Esophagus (tissue), 2 donors: ENCODE measurements at regions not wholly inside any gene's neighbourhood (a gene's known extent, or its start where the extent isn't known, plus 50 kb on each side); places are given as distances from the start of the nearest gene placed in this dataset.

Experiments
- H3K27ac ChIP-seq, 2 donors: one replicate each; pipeline ENCODE4 v1.5.1; 2013; ENCODE audit warnings: low read depth in 2 of 2, mild to moderate bottlenecking in 2 of 2, inconsistent platforms in 1 of 2, low read length in 1 of 2, moderate library complexity in 1 of 2
- H3K27me3 ChIP-seq, 2 donors: one replicate each; pipeline ENCODE4 v1.6.1; 2013; ENCODE audit warnings: low read length in 2 of 2, control low read depth in 1 of 2, mild to moderate bottlenecking in 1 of 2; ENCODE audit not compliant: insufficient read depth in 2 of 2, control insufficient read depth in 1 of 2
- H3K36me3 ChIP-seq, 2 donors: one replicate each; pipeline ENCODE4 v1.6.1; 2013; ENCODE audit warnings: low read length in 1 of 2; ENCODE audit not compliant: control insufficient read depth in 2 of 2, insufficient read depth in 2 of 2
- H3K4me1 ChIP-seq, 2 donors: one replicate each; pipeline ENCODE4 v1.6.1; 2013; ENCODE audit warnings: low read length in 1 of 2; ENCODE audit not compliant: control insufficient read depth in 2 of 2, insufficient read depth in 2 of 2
- H3K4me3 ChIP-seq, 2 donors: one replicate each; pipeline ENCODE4 v1.5.1; 2013; ENCODE audit warnings: low read length in 2 of 2, mild to moderate bottlenecking in 2 of 2, low read depth in 1 of 2, moderate library complexity in 1 of 2
- H3K9me3 ChIP-seq, 2 donors: one replicate each; pipeline ENCODE4 v1.6.1; 2013; ENCODE audit warnings: mild to moderate bottlenecking in 2 of 2, low read depth in 1 of 2, low read length in 1 of 2, moderate library complexity in 1 of 2; ENCODE audit not compliant: control insufficient read depth in 2 of 2, insufficient read depth in 1 of 2
- WGBS, 2 donors: extraction: QIAGEN DNeasy Blood & Tissue Kit; methylation state at CpG; one replicate each; pipeline ENCODE4 v1.1.7; 2013; 5-methylcytosine and 5-hydroxymethylcytosine counted together
- donor health status: healthy with polysubstance abuse.
- donor health status: Bipolar disorder and iron deficiency.

DNA sequence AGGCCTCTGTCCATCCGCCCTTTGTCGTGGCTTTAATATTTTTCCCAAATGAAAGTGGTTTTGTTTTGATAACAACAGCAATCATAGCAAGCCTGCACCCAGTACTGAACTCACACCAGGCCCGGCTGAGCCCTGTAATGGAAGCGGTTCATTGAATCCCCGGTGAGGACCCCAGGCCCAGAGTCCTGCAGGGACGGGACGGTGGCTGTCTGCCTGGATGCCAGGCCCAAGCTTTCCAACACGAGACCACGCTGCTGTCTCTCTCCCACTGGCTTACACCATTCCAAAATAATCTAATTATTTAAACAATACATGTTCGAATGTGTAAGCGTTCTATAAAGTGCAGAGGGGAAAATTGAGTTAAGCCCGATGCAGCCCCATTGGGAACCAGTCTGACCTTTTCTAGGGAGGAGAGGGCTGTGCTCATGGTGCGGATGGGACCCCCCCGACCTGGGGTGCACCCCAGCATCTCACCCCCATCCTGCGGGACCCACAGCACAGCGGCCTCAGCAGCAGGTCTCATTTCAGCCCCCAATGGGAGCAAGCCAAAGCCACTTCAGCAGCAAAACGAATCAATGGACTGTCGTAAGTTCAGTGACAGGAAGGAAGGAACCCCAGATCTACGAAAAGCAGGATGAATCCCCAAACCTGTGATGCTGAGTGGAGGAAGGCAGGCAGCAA, 1046.9 kb downstream of the BRD1 start:
- WGBS, 2 donors, result 80 to 84% methylated on average over 19 of the region's 19 CpGs
- H3K36me3 ChIP-seq, result no peaks in the 10 kb centered on the region
- peaks cover 4 to 8% of the 10 kb centered on the region in 2 donors for H3K9me3 ChIP-seq
- no peak overlapping the region for H3K27ac ChIP-seq
- H3K27me3 ChIP-seq, result no peaks in the 10 kb centered on the region
- no peak overlapping the region for H3K4me3 ChIP-seq
- no peaks in the 10 kb centered on the region for H3K4me1 ChIP-seq

DNA sequence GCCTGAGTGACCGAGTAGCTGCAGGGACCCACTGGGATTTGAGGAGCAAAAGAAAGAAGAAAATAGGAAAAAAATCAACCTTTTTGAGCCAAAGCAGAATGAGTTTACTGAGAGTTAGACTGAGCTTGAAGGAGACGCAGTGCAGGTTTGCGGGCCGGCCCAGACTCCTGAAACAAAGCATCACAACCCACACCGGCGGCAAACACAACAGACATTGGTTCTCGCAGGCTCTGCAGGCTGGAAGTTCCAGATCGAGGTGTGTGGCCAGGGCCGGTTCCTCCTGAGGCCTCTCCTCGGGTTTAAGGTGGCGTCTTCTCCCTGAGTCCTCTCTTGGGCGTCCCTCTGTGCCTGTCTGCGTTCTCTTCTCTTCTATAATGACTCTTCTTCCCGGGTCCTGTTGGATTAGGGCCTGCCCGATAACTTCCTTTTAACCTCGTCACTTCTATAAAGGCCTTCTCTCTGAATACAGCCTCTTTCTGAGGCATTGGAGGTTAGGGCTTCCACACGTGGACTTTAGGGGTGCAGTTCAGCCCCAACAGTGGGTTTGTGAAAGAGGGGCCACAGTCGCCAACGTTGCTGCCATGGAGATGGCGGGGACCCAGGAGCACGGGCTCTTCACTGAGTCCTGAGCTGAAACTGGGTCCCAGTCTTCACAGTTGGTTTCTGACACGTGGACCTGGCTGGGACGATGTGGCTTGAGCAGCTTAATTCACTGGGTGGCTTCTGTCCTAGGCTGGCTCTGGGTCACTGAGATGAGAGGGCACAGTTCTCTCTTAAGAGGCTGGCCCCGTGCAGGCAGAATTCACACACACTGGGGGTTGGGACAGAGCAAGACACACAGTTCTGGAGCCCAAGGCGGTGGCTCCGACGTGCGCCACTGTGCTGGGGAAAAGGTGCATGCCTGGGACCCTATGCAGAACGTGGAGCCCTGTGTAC, 1047.7 kb downstream of the BRD1 start:
- Histone ChIP-seq H3K27me3 (no peaks in the 10 kb centered on the region), H3K36me3 (no peaks in the 10 kb centered on the region), H3K4me3 (no peak overlapping the region), H3K9me3 (peaks cover 4 to 8% of the 10 kb centered on the region in 2 donors), H3K27ac (no peak overlapping the region), H3K4me1 (no peaks in the 10 kb centered on the region)
- 76 to 84% methylated on average over 29 of the region's 29 CpGs for WGBS, 2 donors

DNA sequence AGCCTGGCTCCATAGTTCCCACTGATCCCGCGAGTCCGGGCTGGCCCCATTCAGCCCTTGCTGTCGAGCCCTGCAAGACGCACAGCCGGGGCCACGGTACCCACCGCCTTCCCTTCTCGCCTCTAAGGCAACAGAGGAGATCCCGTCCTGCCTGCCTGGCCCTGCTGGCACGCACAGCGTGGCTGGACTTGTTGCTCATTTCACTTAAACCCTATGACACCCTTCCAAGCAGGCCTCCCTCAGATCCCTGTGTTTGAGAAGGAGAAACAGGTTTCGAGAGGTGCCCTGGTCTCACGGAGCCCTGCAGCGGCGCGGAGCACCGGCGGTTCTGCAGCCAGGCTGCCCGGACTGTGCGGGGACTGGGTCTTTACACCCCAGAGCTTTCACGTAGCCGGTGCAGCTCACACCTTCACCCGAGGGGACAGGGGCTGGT, 1048.4 kb downstream of the BRD1 start:
- Histone ChIP-seq H3K9me3 (peaks cover 4 to 8% of the 10 kb centered on the region in 2 donors), H3K4me1 (no peaks in the 10 kb centered on the region), H3K36me3 (no peaks in the 10 kb centered on the region), H3K27ac (no peak overlapping the region), H3K4me3 (no peak overlapping the region), H3K27me3 (no peaks in the 10 kb centered on the region)
- 57 to 68% methylated on average over 24 of the region's 24 CpGs for WGBS, 2 donors

DNA sequence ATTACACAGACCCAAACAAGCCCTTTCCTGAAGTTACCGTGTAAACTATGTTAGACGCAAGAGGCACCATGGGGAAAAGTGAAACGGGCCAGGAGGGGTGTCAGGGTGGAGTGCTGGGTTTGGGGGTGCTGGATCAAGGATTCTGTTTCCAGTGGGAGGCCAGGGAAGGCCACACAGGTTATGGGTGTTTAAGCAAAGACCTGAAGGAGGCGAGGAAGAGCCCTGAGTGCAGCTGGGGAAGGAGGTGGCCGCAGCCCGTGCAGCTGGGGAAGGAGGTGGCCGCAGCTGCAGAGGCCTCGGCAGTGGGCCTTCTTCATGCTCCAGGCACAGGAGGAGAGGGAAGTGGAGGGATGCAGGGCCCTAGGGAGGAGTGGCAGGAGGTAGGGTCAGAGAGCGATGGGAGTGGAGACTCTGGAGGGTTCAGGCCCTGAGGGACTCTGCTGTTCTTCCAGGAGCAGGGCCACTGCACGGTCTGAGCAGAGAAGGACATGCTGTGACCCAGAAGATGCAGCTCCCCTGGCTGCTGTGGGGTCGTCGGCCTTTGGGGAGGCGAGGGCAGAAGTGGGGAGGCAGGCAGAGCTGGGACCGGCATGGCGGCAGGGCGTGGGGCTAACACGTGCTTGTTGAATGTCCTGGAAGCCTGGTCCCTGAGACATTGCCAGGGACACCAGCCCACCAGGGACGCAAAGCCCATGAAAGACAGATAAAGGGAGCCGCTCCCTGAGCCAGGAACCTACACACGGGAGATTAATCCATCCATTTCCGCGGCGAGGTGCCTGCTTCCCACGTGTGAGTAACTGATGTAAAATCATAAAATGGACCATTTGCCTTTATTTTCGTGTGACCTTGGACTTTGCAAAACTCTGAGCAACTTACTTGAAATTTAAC, 1049.1 kb downstream of the BRD1 start:
- WGBS, 2 donors, result 80 to 85% methylated on average over 25 of the region's 25 CpGs
- no peaks in the 10 kb centered on the region for H3K4me1 ChIP-seq

DNA sequence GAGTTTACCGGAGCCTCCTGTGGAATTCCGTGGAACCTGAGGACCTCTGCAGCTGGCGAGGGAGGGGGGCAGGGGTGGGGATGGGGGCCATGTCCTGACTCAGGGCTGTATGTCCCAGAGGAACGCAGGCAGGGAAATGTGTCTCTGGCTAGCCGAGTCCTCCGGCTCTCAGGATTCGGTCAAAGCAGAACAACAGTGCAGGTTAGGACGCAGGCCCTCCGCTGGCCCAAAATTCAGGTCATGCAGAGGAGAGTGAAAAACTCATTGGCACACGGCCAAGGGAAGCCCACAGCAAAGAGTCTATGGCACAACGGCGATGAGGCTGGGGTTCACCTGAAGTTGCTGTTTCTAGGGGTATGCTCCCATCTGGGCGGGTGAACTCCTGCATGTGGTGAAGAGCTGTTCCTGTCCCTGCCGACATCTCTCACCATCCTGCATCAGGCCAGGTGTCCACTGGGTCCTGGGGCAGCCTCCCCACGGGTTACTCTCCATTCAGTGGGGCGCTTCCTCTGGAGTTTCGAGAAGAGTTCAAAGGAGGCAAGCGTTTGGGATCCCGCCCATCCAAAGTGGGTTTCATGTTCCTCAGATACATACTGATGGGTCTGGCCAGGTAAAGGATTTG, 1055.3 kb downstream of the BRD1 start:
- no peaks in the 10 kb centered on the region for H3K27me3 ChIP-seq
- no peaks in the 10 kb centered on the region for H3K36me3 ChIP-seq
- 78 to 86% methylated on average over 19 of the region's 19 CpGs for WGBS, 2 donors
- no peak overlapping the region for H3K27ac ChIP-seq
- H3K4me3 ChIP-seq, result no peak overlapping the region
- H3K4me1 ChIP-seq, result no peaks in the 10 kb centered on the region
- peaks cover 4 to 5% of the 10 kb centered on the region in 2 donors for H3K9me3 ChIP-seq

More for the DNA sequence above, 1049.1 kb downstream of the BRD1 start:
- Histone ChIP-seq H3K4me3 (no peak overlapping the region), H3K27me3 (no peaks in the 10 kb centered on the region), H3K36me3 (no peaks in the 10 kb centered on the region), H3K27ac (no peak overlapping the region), H3K9me3 (peaks cover 4 to 8% of the 10 kb centered on the region in 2 donors)

DNA sequence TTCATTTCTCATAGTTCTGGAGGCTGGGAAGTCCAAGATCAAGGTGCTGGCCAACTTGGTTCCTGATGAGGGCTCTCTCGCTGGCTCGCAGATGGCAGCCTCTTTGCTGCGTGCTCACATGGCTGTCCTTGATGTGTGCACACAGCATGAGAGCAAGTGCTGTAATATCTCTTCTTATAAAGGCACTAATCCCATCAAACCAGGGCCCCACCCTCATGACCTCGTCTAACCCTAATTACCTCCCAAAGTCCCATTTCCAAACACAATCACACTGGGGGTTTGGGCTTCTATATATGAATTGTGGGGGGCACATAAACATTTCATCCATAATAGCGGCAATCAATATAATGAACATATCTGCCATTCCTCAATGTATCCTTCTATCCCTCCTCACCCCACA, 1062.1 kb downstream of the BRD1 start:
- no peaks in the 10 kb centered on the region for H3K36me3 ChIP-seq
- WGBS, 2 donors, result 88 to 89% methylated on average over 5 of the region's 5 CpGs

DNA sequence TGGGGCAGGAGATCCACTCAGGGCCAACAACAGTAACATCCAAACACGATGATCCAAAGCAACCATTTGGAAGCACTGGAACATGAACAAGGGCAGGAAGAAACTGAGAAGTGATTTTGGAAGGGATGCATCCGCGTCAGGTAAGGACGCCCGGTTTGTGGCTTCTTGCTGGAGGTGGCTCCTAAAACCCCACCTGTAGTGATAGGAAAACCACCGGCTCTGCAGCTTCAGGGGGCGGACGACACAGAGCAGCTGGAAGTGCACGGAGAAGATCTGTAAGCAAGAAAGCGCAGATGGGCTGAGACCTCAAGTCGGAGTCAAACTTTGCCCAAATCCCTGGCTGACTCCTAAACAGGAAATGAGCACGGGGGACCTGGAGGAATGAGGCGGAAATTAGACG, 1066.1 kb downstream of the BRD1 start:
- WGBS, 2 donors, result 79 to 83% methylated on average over 14 of the region's 14 CpGs
- Histone ChIP-seq H3K36me3 (no peaks in the 10 kb centered on the region), H3K4me1 (no peaks in the 10 kb centered on the region), H3K4me3 (no peak overlapping the region), H3K9me3 (no peaks in the 10 kb centered on the region), H3K27me3 (no peaks in the 10 kb centered on the region), H3K27ac (no peak overlapping the region)

More for the DNA sequence above, 1062.1 kb downstream of the BRD1 start:
- no peaks in the 10 kb centered on the region for H3K27me3 ChIP-seq
- H3K27ac ChIP-seq, result no peak overlapping the region
- no peak overlapping the region for H3K4me3 ChIP-seq
- peaks cover 0 to 3% of the 10 kb centered on the region in 2 donors for H3K9me3 ChIP-seq
- no peaks in the 10 kb centered on the region for H3K4me1 ChIP-seq

DNA sequence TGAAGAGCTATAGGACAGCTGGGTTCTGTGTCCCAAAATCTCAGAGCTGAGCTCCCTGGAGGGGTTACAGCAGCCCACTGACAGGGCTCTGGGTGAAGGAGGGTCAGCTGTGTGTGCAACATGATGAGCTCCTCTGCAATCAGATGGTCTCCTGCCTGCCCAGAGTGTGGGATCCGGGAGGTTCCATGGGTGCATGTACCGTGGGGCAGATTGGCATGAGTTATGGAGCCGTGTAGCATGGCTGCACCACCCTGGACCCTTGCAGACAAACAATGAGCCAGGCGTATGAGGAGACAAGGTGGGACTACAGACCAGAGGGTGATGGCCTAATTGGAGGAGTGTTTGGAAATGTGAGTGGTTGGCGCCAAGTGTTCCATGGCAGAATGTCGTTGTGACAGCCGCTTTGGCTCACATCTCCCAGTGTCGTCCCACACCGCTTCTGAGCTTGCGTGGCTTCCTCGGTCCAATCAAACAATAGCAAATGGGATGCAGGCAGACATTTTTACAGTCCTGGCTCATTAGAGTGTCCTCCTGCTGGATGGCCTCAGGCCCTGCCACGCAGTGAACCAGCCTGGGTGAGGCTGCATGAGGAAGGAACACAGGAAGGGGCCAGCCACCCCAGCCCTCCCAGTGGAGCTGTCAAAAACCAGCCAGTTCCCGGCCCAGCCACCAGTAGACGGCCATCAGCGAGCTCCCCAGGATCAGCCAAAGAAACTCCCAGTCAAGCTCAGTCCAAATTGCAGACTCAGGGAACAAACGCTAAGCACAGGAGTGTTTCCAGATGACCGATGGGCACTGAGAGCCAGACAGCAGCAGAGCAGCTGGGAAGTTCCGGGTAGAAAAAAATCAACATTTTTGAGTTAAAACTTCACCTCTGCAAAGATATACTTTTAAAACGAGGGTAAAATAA, 1066.9 kb downstream of the BRD1 start:
- no peaks in the 10 kb centered on the region for H3K27me3 ChIP-seq
- no peak overlapping the region for H3K27ac ChIP-seq
- H3K4me1 ChIP-seq, result no peaks in the 10 kb centered on the region
- no peaks in the 10 kb centered on the region for H3K9me3 ChIP-seq
- H3K36me3 ChIP-seq, result no peaks in the 10 kb centered on the region
- WGBS, 2 donors, result 82 to 86% methylated on average over 19 of the region's 19 CpGs
- no peak overlapping the region for H3K4me3 ChIP-seq
